Kidney (tissue), 13 donors: ENCODE measurements at regions not wholly inside any gene's neighbourhood (a gene's known extent, or its start where the extent isn't known, plus 50 kb on each side); places are given as distances from the start of the nearest gene placed in this dataset.

Source experiments
- DNase-seq, 5 donors: peaks; one replicate each; pipeline ENCODE4 v3.0.0-alpha.2; 2013 to 2020
- FAIRE-seq: peaks from 2 replicates; lab custom pipeline; 2012; peaks lifted over from hg19 to GRCh38; lab: Jason Lieb, UNC
- H3K27ac ChIP-seq, 2 donors: one replicate each; pipeline ENCODE4 v1.7.0; 2013; ENCODE audit warnings: low read depth in 2 of 2, low read length in 2 of 2, inconsistent platforms in 1 of 2
- H3K27me3 ChIP-seq: one replicate; pipeline ENCODE4 v1.7.1; 2013; ENCODE audit warnings: low read length, inconsistent platforms; ENCODE audit not compliant: control insufficient read depth, insufficient read depth
- H3K36me3 ChIP-seq, 3 donors: one replicate each; pipeline versions ENCODE4 v1.7.0 to v1.7.1; 2013; ENCODE audit warnings: low read length in 3 of 3, control low read depth in 1 of 3, inconsistent platforms in 1 of 3; ENCODE audit not compliant: insufficient read depth in 3 of 3, control insufficient read depth in 2 of 3
- H3K4me1 ChIP-seq, 3 donors: one replicate each; pipeline versions ENCODE4 v1.7.0 to v1.7.1; 2013; ENCODE audit warnings: low read length in 3 of 3, inconsistent platforms in 1 of 3, low read depth in 1 of 3; ENCODE audit not compliant: control insufficient read depth in 2 of 3, insufficient read depth in 2 of 3
- H3K4me3 ChIP-seq, 3 donors: one replicate each; pipeline versions ENCODE4 v1.7.0 to v1.8.1; 2013; ENCODE audit warnings: low read length in 3 of 3, control low read depth in 1 of 3, inconsistent platforms in 1 of 3
- H3K9ac ChIP-seq, 3 donors: one replicate each; pipeline versions ENCODE4 v1.7.0 to v1.7.1; 2013; ENCODE audit warnings: low read length in 3 of 3, control low read depth in 1 of 3, inconsistent platforms in 1 of 3
- H3K9me3 ChIP-seq, 3 donors: one replicate each; pipeline versions ENCODE4 v1.7.0 to v1.7.1; 2013; ENCODE audit warnings: low read length in 3 of 3, control low read depth in 1 of 3, inconsistent platforms in 1 of 3; ENCODE audit not compliant: control insufficient read depth in 2 of 3, insufficient read depth in 1 of 3
- intact Hi-C: fragments of 100-400 bp; cut with DNase I; formaldehyde crosslinking; loops from one replicate; pipeline ENCODE4 v1.11.1; 2022
- TF ChIP-seq, protein P1 (sequence below): IDR thresholded peaks from 3 replicates; pipeline ENCODE4 v1.5.1; 2012; ENCODE audit warnings: mild to moderate bottlenecking, moderate library complexity, borderline replicate concordance; ENCODE audit not compliant: insufficient read depth; ENCODE audit errors: extremely low read depth
- donor health status: control.
- donor health status: control.
- donor health status: control.
- donor health status: control.
- donor health status: control.
- donor health status: DM: yes; HTN: yes; CAD: no.
- donor health status: Normal renal cell carcinoma (clear cell type).

DNA sequence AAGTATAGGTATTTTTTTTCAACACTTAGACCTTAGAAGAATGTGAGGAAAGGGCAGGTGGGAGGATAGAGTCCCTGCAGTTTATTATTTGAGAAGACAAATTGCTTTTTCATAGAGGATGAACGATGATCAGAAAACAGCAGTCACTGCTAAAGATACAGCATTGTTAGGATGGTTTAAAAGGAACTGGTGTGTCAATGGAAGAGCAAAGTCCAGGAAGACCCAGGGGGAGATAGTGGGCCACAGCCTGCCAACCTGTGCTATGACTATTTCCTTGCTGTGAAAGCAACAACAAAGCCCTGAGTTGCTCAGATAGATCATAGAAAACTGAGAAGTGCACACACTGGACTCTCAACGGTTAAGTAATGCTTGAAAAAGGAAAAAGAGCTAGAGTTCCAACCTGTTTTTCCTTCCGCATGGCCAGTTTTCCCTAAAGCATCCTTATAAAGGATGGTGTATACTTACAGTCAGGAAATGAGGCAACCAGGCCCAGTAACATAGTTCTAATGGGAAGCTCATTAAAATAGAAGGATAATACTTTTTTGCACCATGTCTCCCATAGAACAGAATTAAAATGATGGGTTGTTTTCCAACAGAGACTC lies 153.8 kb downstream of the CEMIP2 start:
- no peaks in the 10 kb centered on the region for H3K27me3 ChIP-seq
- intact Hi-C loops: no loop called here
- no peak overlapping the region for H3K27ac ChIP-seq
- H3K9ac ChIP-seq: no peak overlapping the region
- peaks cover 1 to 12% (median 3%) of the 10 kb centered on the region in 3 donors for H3K9me3 ChIP-seq
- TF ChIP-seq, protein P1, sequence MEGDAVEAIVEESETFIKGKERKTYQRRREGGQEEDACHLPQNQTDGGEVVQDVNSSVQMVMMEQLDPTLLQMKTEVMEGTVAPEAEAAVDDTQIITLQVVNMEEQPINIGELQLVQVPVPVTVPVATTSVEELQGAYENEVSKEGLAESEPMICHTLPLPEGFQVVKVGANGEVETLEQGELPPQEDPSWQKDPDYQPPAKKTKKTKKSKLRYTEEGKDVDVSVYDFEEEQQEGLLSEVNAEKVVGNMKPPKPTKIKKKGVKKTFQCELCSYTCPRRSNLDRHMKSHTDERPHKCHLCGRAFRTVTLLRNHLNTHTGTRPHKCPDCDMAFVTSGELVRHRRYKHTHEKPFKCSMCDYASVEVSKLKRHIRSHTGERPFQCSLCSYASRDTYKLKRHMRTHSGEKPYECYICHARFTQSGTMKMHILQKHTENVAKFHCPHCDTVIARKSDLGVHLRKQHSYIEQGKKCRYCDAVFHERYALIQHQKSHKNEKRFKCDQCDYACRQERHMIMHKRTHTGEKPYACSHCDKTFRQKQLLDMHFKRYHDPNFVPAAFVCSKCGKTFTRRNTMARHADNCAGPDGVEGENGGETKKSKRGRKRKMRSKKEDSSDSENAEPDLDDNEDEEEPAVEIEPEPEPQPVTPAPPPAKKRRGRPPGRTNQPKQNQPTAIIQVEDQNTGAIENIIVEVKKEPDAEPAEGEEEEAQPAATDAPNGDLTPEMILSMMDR: no peak
- no peaks in the 10 kb centered on the region for H3K4me1 ChIP-seq
- no peaks in the 10 kb centered on the region for H3K36me3 ChIP-seq
- FAIRE-seq: no peak
- no peak overlapping the region for H3K4me3 ChIP-seq
- DNase-seq: no peak

GRCh38 chr9:71612889-71613288 lies 155.4 kb downstream of the CEMIP2 start:
- DNase-seq: peak in 1 of 5 donors; percentile 11
- Histone ChIP-seq H3K4me1 (no peaks in the 10 kb centered on the region), H3K27ac (no peak overlapping the region), H3K4me3 (no peak overlapping the region), H3K36me3 (no peaks in the 10 kb centered on the region), H3K9ac (no peak overlapping the region), H3K9me3 (peaks cover 1 to 12% (median 3%) of the 10 kb centered on the region in 3 donors), H3K27me3 (no peaks in the 10 kb centered on the region)
- intact Hi-C loops: no loop called here
- no peak for FAIRE-seq
- TF ChIP-seq, protein P1: no peak

GRCh38 chr9:71609448-71609830 lies 158.9 kb downstream of the CEMIP2 start:
- intact Hi-C loops: no loop called here
- H3K27ac ChIP-seq: no peak overlapping the region
- peaks cover 1 to 8% (median 3%) of the 10 kb centered on the region in 3 donors for H3K9me3 ChIP-seq
- H3K27me3 ChIP-seq: no peaks in the 10 kb centered on the region
- no peak overlapping the region for H3K4me3 ChIP-seq
- TF ChIP-seq, protein P1: no peak
- no peaks in the 10 kb centered on the region for H3K36me3 ChIP-seq
- FAIRE-seq (no peak), DNase-seq (no peak)
- no peak overlapping the region for H3K9ac ChIP-seq
- H3K4me1 ChIP-seq: no peaks in the 10 kb centered on the region
